ENCODE measurements at regions not wholly inside any gene's neighbourhood (a gene's known extent, or its start where the extent isn't known, plus 50 kb on each side); places are given as distances from the start of the nearest gene placed in this dataset.

GRCh38 chr18:65133610-65134009 lies 617.2 kb upstream of the CDH7 start:
- no peaks in the 10 kb centered on the region for H4K20me1 ChIP-seq (ENCODE audit: control insufficient read depth, insufficient read depth, insufficient read length)
- no peak overlapping the region for H3K4me2 ChIP-seq (ENCODE audit: insufficient read depth, insufficient read length, low read length)
- no peaks in the 10 kb centered on the region for H3K23me2 ChIP-seq (ENCODE audit: insufficient read length, low read depth, low read length, poor library complexity, severe bottlenecking)
- H2BK120ac ChIP-seq (ENCODE audit: low read depth, low read length, poor library complexity, severe bottlenecking) = no peak overlapping the region
- no peak for DNase-seq
- H2BK12ac ChIP-seq (ENCODE audit: insufficient read length, low read depth, low read length) = no peak overlapping the region
- Mint-ChIP-seq H3K9me3 (peaks cover 0 to 8% of the 10 kb centered on the region in 2 experiments; a peak in 3 of 5 replicates), H3K4me1 (no peaks in the 10 kb centered on the region), H3K4me3 (no peak overlapping the region), H3K27me3 (ENCODE audit: low read depth) (no peaks in the 10 kb centered on the region), H3K36me3 (ENCODE audit: insufficient read depth in 1 of 3, low read depth in 3 of 3) (no peaks in the 10 kb centered on the region; a peak in 1 of 7 replicates), H3K27ac (no peak overlapping the region)
- H3K23ac ChIP-seq (ENCODE audit: insufficient read length, low read depth, low read length) = no peak overlapping the region
- no peak overlapping the region for H2AFZ ChIP-seq (ENCODE audit: low read length)
- no peaks in the 10 kb centered on the region for H3K27me3 ChIP-seq (ENCODE audit: insufficient read depth, low read length)
- H3K4ac ChIP-seq (ENCODE audit: low read depth, low read length) = no peak overlapping the region
- H3K4me1 ChIP-seq (ENCODE audit: insufficient read depth, low read length) = no peaks in the 10 kb centered on the region
- H3K9me3 ChIP-seq (ENCODE audit: control insufficient read depth, low read depth, low read length) = no peaks in the 10 kb centered on the region
- H3K27ac ChIP-seq (ENCODE audit: insufficient read length, low read depth, low read length) = no peak overlapping the region
- H2AK5ac ChIP-seq (ENCODE audit: insufficient read length, low read length) = no peak overlapping the region
- no peak overlapping the region for H4K5ac ChIP-seq (ENCODE audit: insufficient read length, low read depth, low read length)
- no peak overlapping the region for H2BK15ac ChIP-seq (ENCODE audit: low read depth, low read length)
- no peak overlapping the region for H3K18ac ChIP-seq (ENCODE audit: insufficient read length, low read depth, low read length)
- H2BK5ac ChIP-seq (ENCODE audit: insufficient read length, low read length) = no peak overlapping the region
- H3K79me2 ChIP-seq (ENCODE audit: insufficient read depth, low read length) = no peaks in the 10 kb centered on the region
- H2BK20ac ChIP-seq (ENCODE audit: low read depth, low read length, poor library complexity, severe bottlenecking) = no peak overlapping the region
- WGBS (ENCODE audit: extremely low coverage, insufficient read length, low lambda C conversion rate) = no CpG with 5 or more reads among the region's 1 CpG
- no peak overlapping the region for H3K9ac ChIP-seq (ENCODE audit: extremely low read depth, insufficient read length, low read length)
- no peaks in the 10 kb centered on the region for H3K79me1 ChIP-seq (ENCODE audit: insufficient read depth, low read depth, low read length, poor library complexity, severe bottlenecking)
- H3K56ac ChIP-seq (ENCODE audit: insufficient read length, low read depth, low read length) = no peak overlapping the region
- H3T11ph ChIP-seq (ENCODE audit: low read length) = no peak overlapping the region
- H4K8ac ChIP-seq (replicated peaks; ENCODE audit: insufficient read length, low read depth, low read length) = no peak overlapping the region
- H4K91ac ChIP-seq (ENCODE audit: insufficient read length, low read depth, low read length) = no peak overlapping the region
- no peak for TF ChIP-seq CTCF (conservative IDR thresholded peaks at IDR 0.05)
- no peak overlapping the region for H3K14ac ChIP-seq (ENCODE audit: insufficient read depth, low read length)
